ENCODE measurements at regions not wholly inside any gene's neighbourhood (a gene's known extent, or its start where the extent isn't known, plus 50 kb on each side); places are given as distances from the start of the nearest gene placed in this dataset.
"Not testable (repeated sequence)": the region's sequence is repeated elsewhere in the genome, so short reads cannot be mapped to it uniquely, and the experiment has no call there.

GRCh38 chr4:114287079-114287696, 307.7 kb upstream of the ARSJ start:
- no peak for DNase-seq (ENCODE audit: low spot score)

GRCh38 chr4:114296126-114296525, 302.5 kb upstream of the UGT8 start:
- DNase-seq (ENCODE audit: low spot score) = no peak

- DNase-seq (ENCODE audit: low spot score) = no peak
Measured at GRCh38 chr4:114302472-114302871, 296.1 kb upstream of the UGT8 start.

- DNase-seq (ENCODE audit: low spot score) = no peak
Measured at GRCh38 chr4:114304046-114304445, 294.6 kb upstream of the UGT8 start.

GRCh38 chr4:114304567-114304966, 294.0 kb upstream of the UGT8 start:
- DNase-seq (ENCODE audit: low spot score) = no peak

GRCh38 chr4:114306946-114307345, 291.7 kb upstream of the UGT8 start:
- no peak for DNase-seq (ENCODE audit: low spot score)

GRCh38 chr4:114310296-114310925, 288.2 kb upstream of the UGT8 start:
- no peak for DNase-seq (ENCODE audit: low spot score)

GRCh38 chr4:114311787-114312186, 286.8 kb upstream of the UGT8 start:
- no peak for DNase-seq (ENCODE audit: low spot score)

- no peak for DNase-seq (ENCODE audit: low spot score)
Measured at GRCh38 chr4:114312338-114312737, 286.3 kb upstream of the UGT8 start.

GRCh38 chr4:114316789-114317188, 281.8 kb upstream of the UGT8 start:
- DNase-seq (ENCODE audit: low spot score) = no peak

- no peak for DNase-seq (ENCODE audit: low spot score)
Measured at GRCh38 chr4:114317564-114317963, 281.0 kb upstream of the UGT8 start.

- no peak for DNase-seq (ENCODE audit: low spot score)
Measured at GRCh38 chr4:114318309-114318708, 280.3 kb upstream of the UGT8 start.

GRCh38 chr4:114320126-114320525, 278.5 kb upstream of the UGT8 start:
- no peak for DNase-seq (ENCODE audit: low spot score)

- DNase-seq (ENCODE audit: low spot score) = no peak
Measured at GRCh38 chr4:114321366-114321765, 277.2 kb upstream of the UGT8 start.

GRCh38 chr4:114323841-114324240, 274.8 kb upstream of the UGT8 start:
- DNase-seq (ENCODE audit: low spot score) = no peak

- no peak for DNase-seq (ENCODE audit: low spot score)
Measured at GRCh38 chr4:114326358-114326757, 272.2 kb upstream of the UGT8 start.

- no peak for DNase-seq (ENCODE audit: low spot score)
Measured at GRCh38 chr4:114332119-114332518, 266.5 kb upstream of the UGT8 start.

GRCh38 chr4:114334363-114334762, 264.2 kb upstream of the UGT8 start:
- not testable (repeated sequence) for DNase-seq (ENCODE audit: low spot score)

- DNase-seq (ENCODE audit: low spot score) = no peak
Measured at GRCh38 chr4:114334884-114335330, 263.7 kb upstream of the UGT8 start.

- DNase-seq (ENCODE audit: low spot score) = no peak
Measured at GRCh38 chr4:114335339-114335738, 263.3 kb upstream of the UGT8 start.

GRCh38 chr4:114343015-114343414, 255.6 kb upstream of the UGT8 start:
- DNase-seq (ENCODE audit: low spot score) = no peak

- no peak for DNase-seq (ENCODE audit: low spot score)
Measured at GRCh38 chr4:114349543-114350175, 248.9 kb upstream of the UGT8 start.

- no peak for DNase-seq (ENCODE audit: low spot score)
Measured at GRCh38 chr4:114358901-114359300, 239.7 kb upstream of the UGT8 start.
